Activated T-cell treated with anti-CD3 and anti-CD28 coated beads, Interleukin-2, amount 50 U/mL, for 4 hours (primary cell): ENCODE measurements at regions not wholly inside any gene's neighbourhood (a gene's known extent, or its start where the extent isn't known, plus 50 kb on each side); places are given as distances from the start of the nearest gene placed in this dataset.

Source experiments
- ATAC-seq, 2 donors: fragments of 200-7000 bp; cut with Tn5 transposase; one replicate each; pipeline ENCODE4 v1.10.0; 2021
- DNase-seq: peaks from one replicate; pipeline ENCODE4 v3.0.0-alpha.2; 2020
- H3K27me3 Mint-ChIP-seq: one replicate; pipeline ENCODE4 v1.8.0; 2021; ENCODE audit warnings: low read depth, mixed read lengths
- H3K36me3 Mint-ChIP-seq: one replicate; pipeline ENCODE4 v1.8.0; 2022; ENCODE audit warnings: mixed read lengths; ENCODE audit not compliant: insufficient read depth
- H3K4me1 Mint-ChIP-seq: one replicate; pipeline ENCODE4 v1.8.0; 2021; ENCODE audit warnings: low read depth, mixed read lengths
- H3K4me3 Mint-ChIP-seq: one replicate; pipeline ENCODE4 v1.8.0; 2021; ENCODE audit warnings: mild to moderate bottlenecking, moderate library complexity, mixed read lengths
- H3K9me3 Mint-ChIP-seq: one replicate; pipeline ENCODE4 v1.8.0; 2021; ENCODE audit warnings: mixed read lengths

- Mint-ChIP-seq H3K27me3 (no peaks in the 10 kb centered on the region), H3K9me3 (no peaks in the 10 kb centered on the region), H3K4me1 (no peaks in the 10 kb centered on the region), H3K36me3 (no peaks in the 10 kb centered on the region), H3K4me3 (no peak overlapping the region)
- ATAC-seq (no peak), DNase-seq (no peak)
These were observed 505.4 kb downstream of the SUCLG1 start for GRCh38 chr2:83953697-83954096.

DNA sequence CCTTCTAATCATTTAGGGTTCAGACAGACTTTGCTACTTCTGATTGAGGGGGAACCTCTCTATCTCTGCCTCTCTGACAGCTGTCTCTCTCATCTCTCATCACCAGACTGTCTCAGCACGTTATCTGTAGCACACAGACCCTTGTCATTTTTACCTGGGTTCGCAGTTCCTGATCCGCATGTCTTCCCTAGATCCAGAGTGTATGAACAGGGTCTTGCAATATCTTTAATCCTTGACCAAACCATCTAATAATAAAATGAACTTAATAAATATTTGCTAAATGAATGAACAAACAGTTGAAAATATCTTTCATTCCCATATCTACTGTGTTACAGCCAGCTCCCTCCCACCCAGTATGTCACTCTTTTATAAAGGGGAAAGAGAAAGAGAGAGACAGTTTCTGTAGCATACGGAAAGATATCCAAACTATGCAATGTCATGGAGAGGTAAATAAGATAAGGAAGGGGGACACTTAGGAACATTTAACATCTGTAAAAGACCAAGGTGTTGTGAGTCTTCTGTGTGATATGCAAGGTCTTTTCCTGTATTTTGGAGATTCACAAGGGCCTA, 507.6 kb downstream of the SUCLG1 start:
- Mint-ChIP-seq H3K27me3 (no peaks in the 10 kb centered on the region), H3K4me1 (no peaks in the 10 kb centered on the region), H3K9me3 (no peaks in the 10 kb centered on the region), H3K4me3 (no peak overlapping the region), H3K36me3 (no peaks in the 10 kb centered on the region)
- ATAC-seq = no peak
- DNase-seq = no peak

- Mint-ChIP-seq H3K4me1 (no peaks in the 10 kb centered on the region), H3K27me3 (no peaks in the 10 kb centered on the region), H3K9me3 (no peaks in the 10 kb centered on the region), H3K36me3 (no peaks in the 10 kb centered on the region), H3K4me3 (no peak overlapping the region)
- DNase-seq = no peak
- no peak for ATAC-seq
These were observed 509.7 kb downstream of the SUCLG1 start for GRCh38 chr2:83949361-83949760.

DNA sequence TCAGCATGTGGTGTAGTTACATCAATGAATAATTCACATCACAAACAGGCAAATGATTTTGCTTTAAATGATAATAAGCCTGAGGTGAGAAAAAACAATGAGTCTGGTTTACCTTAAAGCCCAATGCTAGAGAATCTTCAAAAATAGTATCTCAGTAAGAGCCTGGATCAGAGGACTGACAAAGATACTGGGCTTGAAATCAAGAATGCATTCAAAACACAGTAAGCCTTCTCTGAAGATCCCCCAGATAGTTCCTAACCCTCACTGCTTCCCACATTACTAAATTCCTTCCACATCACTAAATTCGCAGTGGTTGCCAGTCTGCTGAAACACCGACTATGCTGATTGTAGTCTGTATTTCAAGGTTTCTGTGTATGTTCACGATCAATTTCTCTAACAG, 514.9 kb downstream of the SUCLG1 start:
- H3K9me3 Mint-ChIP-seq = no peaks in the 10 kb centered on the region
- ATAC-seq (no peak), DNase-seq (no peak)
- H3K36me3 Mint-ChIP-seq = no peaks in the 10 kb centered on the region
- no peaks in the 10 kb centered on the region for H3K27me3 Mint-ChIP-seq
- H3K4me3 Mint-ChIP-seq = no peak overlapping the region
- no peaks in the 10 kb centered on the region for H3K4me1 Mint-ChIP-seq

DNA sequence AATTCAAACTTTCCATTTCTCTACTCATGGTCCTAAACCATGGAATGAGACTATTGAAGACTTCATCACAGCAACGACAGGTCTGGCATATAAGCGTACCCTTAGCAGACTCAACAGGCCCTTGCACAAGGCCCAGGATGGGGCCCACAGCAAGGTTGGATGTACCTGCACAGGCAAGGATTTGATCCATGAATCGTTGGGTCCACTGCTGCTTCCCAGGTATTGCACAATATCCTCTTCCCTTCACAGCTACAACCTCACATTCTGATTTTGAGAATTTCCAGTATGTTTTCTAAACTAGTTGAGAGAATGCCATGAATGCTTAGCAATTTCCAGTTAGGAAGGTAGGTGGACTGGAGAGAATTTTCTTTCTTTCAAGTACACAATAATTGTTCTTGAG, 515.8 kb downstream of the SUCLG1 start:
- ATAC-seq = no peak
- Mint-ChIP-seq H3K4me1 (no peaks in the 10 kb centered on the region), H3K36me3 (no peaks in the 10 kb centered on the region), H3K27me3 (peaks cover 2% of the 10 kb centered on the region), H3K9me3 (peaks cover under 1% of the 10 kb centered on the region), H3K4me3 (no peak overlapping the region)
- no peak for DNase-seq

DNA sequence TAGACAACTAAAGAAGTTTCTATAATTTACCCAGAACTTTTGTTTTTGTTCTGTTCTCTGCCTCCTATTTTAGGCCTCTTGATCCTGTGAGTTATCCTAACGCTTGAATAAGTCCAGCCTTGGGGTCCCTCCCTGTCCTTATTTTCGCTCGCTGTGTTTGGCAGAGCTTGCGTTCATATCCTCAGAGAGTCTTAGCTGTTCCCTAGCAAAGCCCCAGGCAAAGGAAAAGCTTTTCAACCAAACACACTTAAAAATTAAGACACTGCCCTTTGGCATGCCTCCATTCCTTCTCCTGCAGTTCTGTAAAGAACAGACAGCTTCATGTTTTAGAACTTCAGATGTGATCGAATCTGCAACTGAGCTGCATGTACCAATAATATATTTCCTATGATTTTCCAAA, 517.2 kb downstream of the SUCLG1 start:
- Mint-ChIP-seq H3K4me1 (no peaks in the 10 kb centered on the region), H3K9me3 (peaks cover 4% of the 10 kb centered on the region), H3K36me3 (no peaks in the 10 kb centered on the region), H3K4me3 (no peak overlapping the region), H3K27me3 (peaks cover 6% of the 10 kb centered on the region)
- ATAC-seq (no peak), DNase-seq (no peak)

DNA sequence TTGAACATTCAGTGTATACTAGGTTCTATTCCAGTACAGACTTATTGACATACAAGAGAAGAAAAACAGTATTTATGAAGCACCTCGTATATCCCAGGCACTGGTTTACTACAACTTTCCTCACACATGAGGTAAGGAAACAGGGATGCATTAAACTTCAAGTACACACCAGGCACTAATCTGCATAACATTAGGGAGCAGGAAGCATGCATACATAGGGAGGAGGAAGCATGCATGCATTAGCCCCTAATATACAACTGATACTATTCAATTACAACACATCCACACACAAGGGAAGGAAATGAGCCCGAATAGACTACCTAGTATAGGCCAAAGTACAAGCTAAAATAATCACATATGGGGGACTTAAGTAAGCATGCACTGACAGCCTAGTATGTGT, 525.3 kb downstream of the SUCLG1 start:
- DNase-seq = no peak
- Mint-ChIP-seq H3K9me3 (peaks cover 4% of the 10 kb centered on the region), H3K4me3 (no peak overlapping the region), H3K4me1 (no peaks in the 10 kb centered on the region), H3K27me3 (peaks cover 6% of the 10 kb centered on the region), H3K36me3 (no peaks in the 10 kb centered on the region)
- no peak for ATAC-seq

DNA sequence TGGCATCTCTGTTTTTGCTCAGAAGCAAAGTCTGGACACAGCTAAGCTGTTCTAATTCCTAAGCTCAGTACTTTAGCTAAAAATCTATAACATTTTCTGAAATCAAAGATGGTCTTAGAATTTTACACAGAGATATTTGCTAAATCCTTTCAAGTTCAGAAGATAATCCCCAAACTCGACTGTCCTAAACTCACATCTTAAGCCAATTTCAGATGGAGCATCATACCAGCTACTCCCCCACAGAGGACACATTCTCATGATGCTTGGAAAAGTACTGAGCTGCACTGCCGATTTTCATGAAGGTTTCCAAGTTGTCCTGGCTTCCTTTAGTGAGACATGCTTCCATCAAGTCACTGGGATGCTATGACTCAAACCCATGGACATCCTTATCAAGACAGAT, 535.5 kb downstream of the SUCLG1 start:
- no peak for ATAC-seq
- Mint-ChIP-seq H3K36me3 (no peaks in the 10 kb centered on the region), H3K27me3 (peaks cover 1% of the 10 kb centered on the region), H3K4me3 (no peak overlapping the region), H3K9me3 (no peaks in the 10 kb centered on the region), H3K4me1 (no peaks in the 10 kb centered on the region)
- no peak for DNase-seq

GRCh38 chr2:83916559-83916958, 542.5 kb downstream of the SUCLG1 start:
- Mint-ChIP-seq H3K27me3 (peaks cover 7% of the 10 kb centered on the region), H3K9me3 (peaks cover 3% of the 10 kb centered on the region), H3K4me3 (no peak overlapping the region), H3K4me1 (no peaks in the 10 kb centered on the region), H3K36me3 (no peaks in the 10 kb centered on the region)
- DNase-seq = no peak
- no peak for ATAC-seq

DNA sequence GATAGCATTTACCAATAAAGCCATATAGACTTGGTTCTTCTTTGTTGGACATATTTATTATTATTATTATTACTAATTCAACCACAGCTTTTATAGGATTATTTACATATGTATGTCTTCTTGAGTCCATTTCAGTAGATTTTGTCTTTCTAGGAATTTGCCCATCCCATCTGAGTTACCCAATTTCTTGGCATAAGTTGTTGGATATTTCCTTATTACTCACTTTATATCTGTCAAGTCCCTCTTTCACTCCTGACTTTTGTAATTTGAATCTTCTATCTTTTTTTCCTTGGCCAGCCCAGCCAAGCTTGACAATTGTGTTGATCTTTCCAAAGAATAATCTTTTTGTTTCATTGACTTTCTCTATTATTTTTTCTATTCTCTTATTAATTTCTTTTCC, 543.7 kb downstream of the SUCLG1 start:
- Mint-ChIP-seq H3K4me1 (no peaks in the 10 kb centered on the region), H3K4me3 (no peak overlapping the region), H3K36me3 (no peaks in the 10 kb centered on the region), H3K27me3 (peaks cover 7% of the 10 kb centered on the region), H3K9me3 (peaks cover 3% of the 10 kb centered on the region)
- DNase-seq (no peak), ATAC-seq (no peak)

DNA sequence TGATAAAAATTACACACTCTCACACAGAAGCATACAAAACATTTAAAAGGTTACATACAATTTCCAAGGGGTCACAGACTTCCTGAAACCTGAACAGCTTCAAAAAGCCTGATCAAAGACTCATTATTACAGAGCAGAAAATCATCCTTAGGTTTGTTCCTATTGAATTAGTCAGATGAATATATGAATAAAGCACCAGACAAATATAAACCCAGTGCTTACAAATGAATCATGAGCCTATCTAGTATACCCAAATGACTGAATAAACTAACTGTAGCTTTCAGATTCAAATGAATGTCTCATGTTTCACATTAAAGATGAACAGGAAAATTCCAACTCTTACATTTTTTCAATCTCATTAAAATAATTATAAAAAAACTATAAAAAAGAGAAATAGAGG, 550.3 kb downstream of the SUCLG1 start:
- H3K4me3 Mint-ChIP-seq = no peak overlapping the region

GRCh38 chr2:83901317-83901716, 557.8 kb downstream of the SUCLG1 start:
- no peaks in the 10 kb centered on the region for H3K9me3 Mint-ChIP-seq
- ATAC-seq (no peak), DNase-seq (no peak)
- no peaks in the 10 kb centered on the region for H3K36me3 Mint-ChIP-seq
- H3K4me3 Mint-ChIP-seq = no peak overlapping the region
- H3K27me3 Mint-ChIP-seq = no peaks in the 10 kb centered on the region
- no peaks in the 10 kb centered on the region for H3K4me1 Mint-ChIP-seq

More for the DNA sequence above, 550.3 kb downstream of the SUCLG1 start:
- ATAC-seq = no peak
- H3K27me3 Mint-ChIP-seq = no peaks in the 10 kb centered on the region
- H3K36me3 Mint-ChIP-seq = no peaks in the 10 kb centered on the region
- no peaks in the 10 kb centered on the region for H3K4me1 Mint-ChIP-seq
- H3K9me3 Mint-ChIP-seq = peaks cover 3% of the 10 kb centered on the region
- no peak for DNase-seq

DNA sequence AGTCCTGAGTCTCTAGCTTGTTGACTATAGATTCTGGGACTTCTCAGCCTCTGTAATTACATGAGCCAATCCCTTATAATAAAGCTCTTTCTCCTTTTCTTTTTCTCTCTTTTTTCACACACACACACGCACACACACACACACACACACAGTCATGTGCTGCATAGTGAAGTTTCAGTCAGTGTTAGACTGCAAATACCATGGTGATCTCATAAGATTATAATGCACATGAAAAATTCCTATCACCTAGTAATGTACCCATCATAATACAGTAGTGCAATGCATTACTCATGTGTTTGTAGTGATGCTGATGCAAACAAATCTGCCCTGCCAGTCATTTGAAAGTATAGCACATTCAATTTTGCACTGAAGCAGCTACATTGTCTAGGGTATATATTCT, 558.2 kb downstream of the SUCLG1 start:
- Mint-ChIP-seq H3K4me3 (no peak overlapping the region), H3K27me3 (no peaks in the 10 kb centered on the region), H3K4me1 (no peaks in the 10 kb centered on the region), H3K9me3 (no peaks in the 10 kb centered on the region), H3K36me3 (no peaks in the 10 kb centered on the region)
- ATAC-seq (no peak), DNase-seq (no peak)

GRCh38 chr2:83899271-83899670, 559.8 kb downstream of the SUCLG1 start:
- no peak for ATAC-seq
- no peak for DNase-seq
- no peaks in the 10 kb centered on the region for H3K4me1 Mint-ChIP-seq
- H3K4me3 Mint-ChIP-seq = no peak overlapping the region
- no peaks in the 10 kb centered on the region for H3K9me3 Mint-ChIP-seq
- no peaks in the 10 kb centered on the region for H3K36me3 Mint-ChIP-seq
- H3K27me3 Mint-ChIP-seq = peaks cover 5% of the 10 kb centered on the region

- H3K4me1 Mint-ChIP-seq = no peaks in the 10 kb centered on the region
- DNase-seq (no peak), ATAC-seq (no peak)
- H3K27me3 Mint-ChIP-seq = peaks cover 5% of the 10 kb centered on the region
- H3K9me3 Mint-ChIP-seq = no peaks in the 10 kb centered on the region
- no peaks in the 10 kb centered on the region for H3K36me3 Mint-ChIP-seq
- H3K4me3 Mint-ChIP-seq = no peak overlapping the region
These were observed 564.1 kb downstream of the SUCLG1 start for GRCh38 chr2:83894976-83895375.

- Mint-ChIP-seq H3K36me3 (no peaks in the 10 kb centered on the region), H3K4me1 (no peaks in the 10 kb centered on the region), H3K9me3 (peaks cover 3% of the 10 kb centered on the region), H3K4me3 (no peak overlapping the region), H3K27me3 (no peaks in the 10 kb centered on the region)
- DNase-seq (no peak), ATAC-seq (no peak)
These were observed 571.3 kb downstream of the SUCLG1 start for GRCh38 chr2:83887757-83888156.
